ENCODE measurements at regions not wholly inside any gene's neighbourhood (a gene's known extent, or its start where the extent isn't known, plus 50 kb on each side); places are given as distances from the start of the nearest gene placed in this dataset.

GRCh38 chr12:75716291-75717025 is 205.0 kb upstream of the KRR1 start:
- TF ChIP-seq CTCF (IDR thresholded peaks at IDR 0.05; ENCODE audit: low read depth, low read length) = no peak
- no peak for TF ChIP-seq EZH2phosphoT487 (IDR thresholded peaks at IDR 0.05; ENCODE audit: low read depth)
